SK-MEL-5 (cell line): ENCODE measurements at regions not wholly inside any gene's neighbourhood (a gene's known extent, or its start where the extent isn't known, plus 50 kb on each side); places are given as distances from the start of the nearest gene placed in this dataset.

Experiments used
- DNase-seq: peaks from one replicate; pipeline ENCODE4 v3.0.0-alpha.2; 2016; ENCODE audit warnings: low read depth, low spot score
- in situ Hi-C: cut with HindIII; loops from 2 replicates; pipeline ENCODE4 v1.10.0; 2016; ENCODE audit warnings: low sequenced_read_pairs, high pct_unique_total_duplicates, low pct_unique_long_range_greater_than_20kb

DNA sequence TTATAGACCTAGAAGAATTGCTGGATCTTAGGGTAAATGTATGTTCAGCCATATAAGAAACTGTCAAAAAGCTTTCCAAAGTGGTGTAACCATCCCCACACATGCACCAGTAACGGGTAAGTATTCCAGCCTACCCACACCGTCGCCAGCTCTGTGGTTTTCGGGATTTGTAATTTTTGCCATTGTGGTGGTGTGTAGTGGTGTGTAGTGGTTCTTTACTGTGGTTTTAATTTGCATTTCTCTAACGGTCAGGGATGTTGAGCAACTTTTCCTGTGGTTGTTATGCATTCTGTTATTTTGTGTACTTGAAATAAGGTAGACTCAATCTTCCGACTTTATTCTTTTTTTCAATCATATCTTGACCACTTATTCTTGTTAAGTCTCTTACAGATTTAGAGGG lies 342.4 kb upstream of the AJAP1 start:
- DNase-seq = no peak
- in situ Hi-C loops = no loop called here

DNA sequence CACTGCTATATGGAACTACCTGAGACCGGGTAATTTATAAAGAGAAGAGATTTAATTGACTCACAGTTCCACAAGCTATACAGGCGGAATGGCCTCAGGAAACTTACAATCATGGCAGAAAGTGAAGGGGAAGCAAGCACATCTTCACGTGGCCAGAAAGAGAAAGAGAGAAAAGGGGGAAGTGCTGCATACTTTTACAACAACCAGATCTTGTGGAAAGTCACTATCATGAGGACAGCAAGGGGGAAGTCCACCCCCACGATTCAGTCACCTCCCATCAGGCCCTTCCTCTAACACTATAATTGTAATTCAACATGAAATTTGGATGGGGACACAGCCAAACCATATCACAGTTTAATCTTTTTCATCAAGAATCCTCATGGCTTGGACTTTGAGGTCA lies 339.2 kb upstream of the AJAP1 start:
- in situ Hi-C loops = no loop called here
- DNase-seq = no peak

DNA sequence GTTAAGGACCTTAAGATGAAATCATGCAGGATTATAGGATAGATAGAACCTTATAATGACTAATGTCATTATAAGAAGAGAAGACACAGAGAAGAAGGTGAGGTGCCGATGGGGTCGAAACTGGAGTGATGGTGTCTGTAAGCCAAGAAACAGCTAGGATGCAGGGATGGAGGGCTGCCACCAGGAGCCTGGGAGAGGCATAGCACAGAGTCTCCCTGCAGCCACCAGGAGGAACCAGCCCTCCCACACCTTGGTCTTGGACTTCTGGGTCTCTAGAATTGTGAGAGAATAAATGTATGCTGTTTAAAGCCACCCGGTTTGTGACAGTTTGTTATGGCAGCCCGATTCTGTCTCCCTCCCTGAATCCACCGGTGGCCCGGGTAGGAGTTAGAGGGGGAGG lies 337.2 kb upstream of the AJAP1 start:
- no peak for DNase-seq
- in situ Hi-C loops = no loop called here

DNA sequence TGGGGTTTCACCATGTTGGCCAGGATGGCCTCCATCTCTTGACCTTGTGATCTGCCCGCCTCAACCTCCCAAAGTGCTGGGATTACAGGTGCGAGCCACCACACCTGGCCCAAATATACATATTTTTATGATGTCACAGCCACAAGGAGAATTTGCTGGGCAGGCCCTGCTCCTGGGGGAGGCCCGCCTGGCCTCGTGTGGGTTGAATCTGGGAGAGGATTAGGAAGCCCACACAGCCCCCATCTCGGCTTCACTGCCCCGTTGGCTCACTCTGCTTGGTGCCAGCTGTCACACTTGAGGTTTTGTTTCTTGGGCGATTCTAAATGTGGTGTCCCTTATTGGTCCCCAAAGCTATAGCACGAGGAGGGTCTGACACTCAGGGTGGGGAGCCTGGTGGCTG lies 335.7 kb upstream of the AJAP1 start:
- DNase-seq = no peak
- in situ Hi-C loops = no loop called here

DNA sequence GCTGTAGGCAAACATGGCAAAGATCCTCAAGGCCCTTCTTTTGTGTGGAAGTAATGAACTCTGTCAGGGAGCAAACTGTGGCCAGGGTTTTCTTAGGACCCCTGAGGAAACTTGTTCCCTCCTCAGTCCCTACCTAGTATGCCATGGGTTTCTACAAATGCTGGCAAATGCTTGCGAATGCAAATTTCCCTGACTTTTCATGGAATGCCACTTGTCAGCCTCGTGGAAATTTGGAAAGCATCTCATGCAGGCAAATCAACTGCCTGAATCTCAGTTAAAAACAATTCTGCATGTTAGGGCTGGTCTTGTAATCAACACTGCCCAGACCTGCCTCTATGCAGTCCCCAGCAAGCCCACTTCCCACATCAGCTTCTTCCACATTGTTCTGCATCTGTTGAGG lies 334.9 kb upstream of the AJAP1 start:
- DNase-seq = no peak
- in situ Hi-C loops = no loop called here

DNA sequence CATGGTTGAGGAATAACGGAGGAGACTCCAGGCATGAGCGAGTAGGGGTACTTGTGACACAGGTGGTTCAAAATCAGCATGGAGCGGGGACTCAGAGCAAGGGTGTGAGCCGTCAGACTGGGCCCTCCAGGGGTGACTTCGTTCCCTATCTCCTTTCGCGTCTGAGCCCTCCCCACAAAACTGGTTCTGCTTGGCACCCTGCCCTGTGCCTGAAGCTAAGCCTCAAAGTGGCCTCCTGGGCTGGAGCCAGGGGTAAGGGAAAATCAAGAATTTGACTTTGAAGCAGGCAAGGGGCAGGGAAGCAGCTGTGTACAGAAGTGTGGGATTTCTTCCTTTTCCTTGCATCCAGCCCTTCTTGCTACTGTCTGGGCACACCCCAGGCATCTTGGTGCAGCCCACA lies 331.5 kb upstream of the AJAP1 start:
- DNase-seq = no peak
- in situ Hi-C loops = no loop called here

DNA sequence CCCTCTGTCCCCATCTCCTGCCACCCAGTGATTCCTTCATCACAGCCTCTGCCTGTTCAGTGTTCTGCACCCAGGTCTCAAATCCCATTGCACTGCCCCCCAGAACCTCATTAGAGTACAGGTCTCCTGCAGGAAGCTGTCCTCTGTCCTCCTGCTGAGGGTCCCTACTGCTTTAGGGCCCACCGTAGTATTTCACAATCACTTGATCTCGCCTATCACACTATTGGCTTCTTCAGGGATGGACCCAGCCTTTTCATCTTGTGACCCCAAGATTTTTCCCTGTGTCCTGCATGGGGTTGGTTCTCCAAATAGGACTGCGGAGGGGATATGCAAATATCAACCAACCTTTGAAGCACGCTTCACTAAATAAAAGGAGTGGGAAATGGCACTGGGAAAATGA lies 331.1 kb upstream of the AJAP1 start:
- no peak for DNase-seq
- in situ Hi-C loops = no loop called here

DNA sequence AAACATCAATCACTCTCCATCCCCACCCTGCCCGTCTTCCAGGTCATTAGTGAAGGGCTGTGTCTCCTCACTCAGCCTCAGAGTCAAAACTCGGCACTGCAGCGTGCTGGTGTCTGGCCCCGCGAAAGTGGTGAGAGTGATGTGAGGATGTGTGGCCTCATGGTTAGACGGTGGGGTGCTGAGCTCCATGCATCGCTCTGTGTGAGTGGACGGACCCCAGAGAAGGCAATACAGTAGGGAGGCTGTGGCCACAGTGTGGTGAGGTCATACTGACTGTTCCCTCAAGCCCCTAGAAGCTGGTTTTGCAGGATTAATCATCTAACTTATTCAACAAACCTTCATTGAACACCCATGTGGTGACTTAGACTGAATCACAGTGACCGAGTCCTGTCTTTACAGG lies 329.9 kb upstream of the AJAP1 start:
- in situ Hi-C loops = no loop called here
- no peak for DNase-seq

DNA sequence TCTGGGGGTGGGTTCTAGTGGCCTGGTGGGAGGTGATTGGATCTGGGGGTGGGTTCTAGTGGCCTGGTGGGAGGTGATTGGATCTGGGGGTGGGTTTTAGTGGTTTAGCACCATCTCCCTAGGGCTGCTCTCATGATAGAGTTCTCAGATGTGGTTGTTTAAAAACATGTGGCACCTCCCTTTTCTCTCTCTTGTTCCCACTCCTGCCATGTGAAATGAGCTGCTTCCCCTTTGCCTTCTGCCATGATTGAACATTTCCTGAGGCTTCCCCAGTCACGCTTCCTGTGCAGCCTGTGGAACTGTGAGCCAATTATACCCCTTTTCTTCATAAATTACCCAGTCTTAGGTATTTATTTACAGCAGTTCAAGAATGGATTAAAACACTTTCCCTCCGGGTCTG lies 327.3 kb upstream of the AJAP1 start:
- no peak for DNase-seq
- in situ Hi-C loops = no loop called here

DNA sequence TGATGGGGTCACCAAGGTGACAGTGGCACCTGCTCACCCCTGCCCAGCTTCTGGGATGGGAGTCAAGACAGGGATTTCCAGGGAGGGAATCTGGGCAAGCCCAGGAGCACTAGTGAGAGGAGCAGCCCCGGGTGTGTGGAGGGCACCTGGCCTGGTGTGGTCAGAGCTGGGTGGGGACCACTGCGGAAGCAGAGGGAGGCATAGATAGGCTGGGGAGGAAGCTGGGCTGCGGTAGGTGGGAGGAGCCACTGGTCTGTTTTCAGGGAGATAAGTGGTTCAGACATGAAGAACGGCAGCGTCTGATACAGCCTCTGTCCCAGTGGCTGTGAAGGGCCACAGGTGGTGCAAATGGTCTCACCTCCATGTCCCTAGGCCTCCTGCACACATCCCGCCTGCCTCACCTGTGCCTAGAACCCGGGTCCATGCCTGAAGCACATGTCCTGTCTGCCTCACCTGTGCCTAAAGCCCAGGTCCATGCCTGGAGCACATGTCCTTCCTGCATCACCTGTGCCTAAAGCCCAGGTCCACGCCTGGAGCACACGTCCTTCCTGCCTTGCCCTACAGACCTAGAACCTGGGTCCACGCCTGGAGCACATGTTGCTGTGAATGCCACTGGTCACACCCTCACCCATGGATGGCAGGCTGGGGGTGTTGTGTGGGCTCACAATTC lies 325.9 kb upstream of the AJAP1 start:
- DNase-seq = no peak
- in situ Hi-C loops = no loop called here

DNA sequence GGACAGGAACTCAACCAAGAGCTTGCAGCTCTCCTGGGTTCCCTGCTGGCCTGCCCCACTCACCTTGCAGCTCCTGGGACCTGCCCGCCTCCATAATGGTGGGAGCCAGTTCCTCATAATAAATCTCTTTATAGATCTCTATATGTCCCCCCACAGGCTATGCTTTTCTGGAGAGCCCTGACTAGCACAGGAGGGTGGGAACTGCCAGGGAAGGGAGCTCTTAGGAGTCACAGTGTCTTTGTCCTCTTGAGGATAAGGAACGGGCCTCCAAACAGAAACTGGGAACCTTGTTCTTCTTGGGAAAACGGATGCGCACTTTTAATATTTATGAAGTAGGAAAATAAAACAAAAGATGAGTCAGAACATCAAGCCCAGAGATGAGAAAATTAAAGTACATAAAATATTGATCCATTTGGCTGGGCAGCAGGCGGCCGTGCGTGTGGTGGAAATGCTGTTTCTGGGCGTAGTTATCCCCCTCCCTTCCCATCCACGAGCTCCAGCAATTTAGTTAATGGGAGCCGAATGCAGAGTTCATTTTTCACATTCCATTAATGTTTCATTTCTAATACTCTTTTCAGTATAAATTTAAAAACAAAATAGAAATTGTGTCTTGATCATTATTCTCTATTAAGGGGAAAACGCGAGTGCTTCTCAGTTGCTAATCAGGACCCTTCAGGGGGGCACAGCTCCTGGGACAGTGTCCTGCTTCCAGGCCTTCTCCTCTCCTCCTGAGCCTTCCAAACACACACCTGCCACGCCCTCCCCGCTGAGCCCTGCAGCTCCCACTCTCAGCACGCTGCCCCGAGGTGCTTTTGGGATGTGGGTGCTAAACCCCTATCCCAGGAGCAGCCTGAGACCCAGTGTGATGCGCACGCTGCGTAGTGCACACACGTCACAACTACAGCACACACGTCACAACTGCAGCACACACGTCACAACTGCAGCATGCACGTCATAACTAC lies 323.3 kb upstream of the AJAP1 start:
- DNase-seq = no peak
- in situ Hi-C loops = no loop called here

DNA sequence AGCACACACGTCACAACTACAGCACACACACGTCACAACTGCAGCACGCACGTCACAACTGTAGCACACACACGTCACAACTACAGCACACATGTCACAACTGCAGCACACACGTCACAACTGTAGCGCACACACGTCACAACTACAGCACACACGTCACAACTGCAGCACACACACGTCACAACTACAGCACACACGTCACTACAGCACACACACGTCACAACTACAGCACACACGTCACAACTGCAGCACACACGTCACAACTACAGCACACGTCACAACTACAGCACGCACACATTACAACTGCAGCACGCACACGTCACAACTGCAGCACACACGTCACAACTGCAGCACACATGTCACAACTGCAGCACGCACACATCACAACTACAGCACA lies 322.6 kb upstream of the AJAP1 start:
- in situ Hi-C loops = no loop called here
- DNase-seq = no peak

DNA sequence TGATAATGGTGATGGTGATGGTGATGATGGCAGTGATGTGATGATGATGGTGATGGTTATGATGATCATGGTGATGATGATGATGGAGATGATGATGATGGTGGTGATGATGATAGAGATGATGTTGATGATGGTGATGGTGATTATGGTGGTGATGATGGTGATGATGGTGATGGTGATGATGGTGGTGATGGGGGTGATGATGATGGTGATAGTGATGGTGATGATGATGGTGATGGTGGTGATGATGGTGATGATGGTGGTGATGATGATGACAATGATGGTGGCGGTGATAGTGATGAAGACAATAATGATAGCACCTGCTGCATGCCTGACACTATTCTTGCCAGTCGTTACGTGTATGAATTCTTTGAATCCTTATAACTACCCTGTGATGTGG lies 317.9 kb upstream of the AJAP1 start:
- in situ Hi-C loops = no loop called here

DNA sequence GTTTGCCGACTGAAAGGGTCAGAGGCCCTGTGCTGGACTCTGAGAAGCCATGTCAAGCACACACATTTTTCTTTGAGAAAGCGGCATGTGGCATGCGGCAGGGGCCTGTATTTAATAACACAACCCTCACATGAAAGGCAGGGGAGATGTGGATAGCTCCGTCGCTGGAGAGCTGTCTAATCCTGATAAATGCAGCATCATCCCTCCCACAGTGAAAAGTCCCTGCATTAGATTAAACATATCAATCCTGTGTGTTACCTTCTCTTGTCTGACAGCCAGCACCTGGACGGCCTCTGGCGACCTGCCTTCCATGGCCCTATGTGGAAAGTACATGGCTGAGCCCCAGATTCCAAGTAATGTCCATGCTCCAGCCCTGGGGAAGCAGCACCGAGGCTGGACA lies 313.0 kb upstream of the AJAP1 start:
- no peak for DNase-seq
- in situ Hi-C loops = no loop called here

More for the DNA sequence above, 317.9 kb upstream of the AJAP1 start:
- DNase-seq = no peak

DNA sequence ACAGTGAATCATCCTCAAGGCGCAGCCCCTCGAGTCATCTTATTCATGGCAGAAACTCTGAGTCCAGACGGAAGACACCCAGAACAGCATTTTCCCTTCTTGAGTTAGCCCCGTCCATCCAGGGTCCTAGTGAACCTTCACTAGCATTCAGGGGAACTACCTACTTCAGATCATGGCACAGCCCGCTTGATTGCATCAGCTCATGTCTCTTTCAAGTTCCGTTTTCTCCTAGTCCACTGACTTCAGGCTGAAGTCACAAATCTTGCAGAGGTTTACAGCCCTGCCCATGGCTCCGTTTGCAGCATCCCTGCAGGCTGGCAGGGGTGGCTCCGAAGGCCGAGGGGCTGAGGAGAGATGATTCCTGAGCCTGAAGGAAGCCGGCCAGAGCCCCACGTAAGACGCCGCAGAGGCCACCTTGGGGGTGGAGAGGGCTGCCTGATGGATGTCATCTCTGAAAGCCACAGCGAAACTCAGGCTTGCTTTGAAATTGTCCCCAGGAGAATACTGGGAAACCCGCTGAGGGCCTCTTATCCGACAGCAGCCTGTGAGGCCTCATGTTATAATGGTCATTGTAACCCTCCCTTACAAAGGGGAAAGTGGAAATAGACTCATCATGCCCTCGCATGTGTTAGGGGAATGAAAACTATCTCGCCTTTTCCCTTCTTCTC lies 310.2 kb upstream of the AJAP1 start:
- DNase-seq = no peak
- in situ Hi-C loops = no loop called here

DNA sequence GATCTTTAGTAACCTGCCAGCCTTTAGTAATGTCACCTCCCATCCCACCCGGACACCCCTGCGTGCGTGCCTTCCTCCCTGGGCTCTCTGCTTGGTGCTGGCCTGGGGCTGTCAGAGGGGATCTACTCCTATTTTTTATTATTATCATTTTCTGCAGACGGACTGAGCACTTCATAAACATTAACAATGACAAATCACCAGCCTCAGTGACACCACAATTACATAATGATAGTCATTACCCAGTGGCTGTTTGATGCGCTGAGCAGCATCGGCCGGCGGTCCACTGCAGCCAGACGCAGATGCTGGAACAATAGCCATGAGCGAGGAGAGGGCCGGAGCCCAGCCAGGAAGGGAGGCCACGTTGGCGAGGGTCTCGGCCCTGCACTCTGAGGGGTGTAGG lies 309.3 kb upstream of the AJAP1 start:
- in situ Hi-C loops = no loop called here
- DNase-seq = no peak

DNA sequence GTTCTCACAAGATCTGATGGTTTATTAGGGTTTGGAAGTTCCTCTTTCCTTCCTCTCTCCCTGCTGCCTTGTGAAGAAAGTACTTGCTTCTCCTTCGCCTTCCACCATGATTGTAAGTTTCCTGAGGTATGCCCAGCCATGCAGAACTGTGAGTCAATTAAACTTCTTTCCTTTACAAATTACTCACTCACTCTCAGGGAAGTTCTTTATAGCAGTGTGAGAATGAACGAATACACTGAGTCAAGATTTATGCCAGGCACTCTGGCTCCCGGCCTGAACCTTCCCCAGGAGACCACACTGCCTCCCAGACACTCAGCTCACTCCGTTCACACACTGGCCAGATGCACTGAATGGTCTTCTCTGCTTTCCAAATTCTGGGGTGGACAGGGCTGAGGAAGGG lies 308.3 kb upstream of the AJAP1 start:
- in situ Hi-C loops = no loop called here
- no peak for DNase-seq

DNA sequence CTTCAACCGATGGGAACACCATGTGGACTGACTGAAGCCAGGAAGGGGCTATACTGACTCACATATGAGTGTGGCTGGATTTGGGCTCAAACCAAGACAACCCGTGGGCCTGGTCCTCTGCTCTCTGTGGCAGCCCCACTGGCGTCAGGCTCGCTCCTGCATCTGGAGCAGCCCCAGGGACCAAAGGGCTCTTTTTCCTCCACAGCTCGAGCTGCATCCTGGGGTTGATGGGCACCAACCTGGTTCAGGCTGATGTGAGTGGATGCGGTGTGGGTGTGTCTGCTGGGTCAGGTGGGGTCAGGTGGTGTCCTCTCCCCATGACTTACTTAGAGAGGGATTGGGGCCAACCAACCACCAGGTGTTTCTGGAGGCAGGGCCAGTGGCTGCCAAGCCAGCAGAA lies 303.0 kb upstream of the AJAP1 start:
- in situ Hi-C loops = no loop called here
- DNase-seq = no peak
